PC-3 (cell line): ENCODE measurements at regions not wholly inside any gene's neighbourhood (a gene's known extent, or its start where the extent isn't known, plus 50 kb on each side); places are given as distances from the start of the nearest gene placed in this dataset.

ENCODE experiments used
- ATAC-seq: fragments of 200-7000 bp; cut with Tn5 transposase; 2 replicates; pipeline ENCODE4 v1.9.1; 2020; ENCODE audit warnings: mild to moderate bottlenecking, moderate library complexity
- BruUV-seq: library from RNA; stranded (reverse); fragments of 400-500 nt; replicated peaks from 2 replicates; lab custom pipeline; 2021; lab: Mats Ljungman, UMichigan
- CTCF ChIA-PET: fragments of 300-600 bp; sonication (Branson Sonifier 250); formaldehyde crosslinking; loops from one replicate; lab custom pipeline; 2022; ENCODE audit warnings: antibody characterized with exemption; lab: Charles Lee
- POLR2A ChIA-PET: fragments of 300-600 bp; sonication (Branson Sonifier 250); formaldehyde crosslinking; loops from one replicate; lab custom pipeline; 2022; ENCODE audit warnings: antibody characterized with exemption; ENCODE audit not compliant: unreplicated experiment; lab: Charles Lee
- DNase-seq: peaks from one replicate; pipeline ENCODE4 v3.0.0-alpha.2; 2015
- H2AFZ ChIP-seq: fragments of 300-600 bp; sonication (generic); 2 replicates; pipeline ENCODE4 v1.6.0; 2016; ENCODE audit warnings: antibody characterized with exemption, low read length
- H3F3A ChIP-seq: fragments of 300-600 bp; sonication (generic); one replicate; pipeline ENCODE4 v1.6.0; 2017; ENCODE audit warnings: antibody characterized with exemption, low read length, control low read depth, mild to moderate bottlenecking; ENCODE audit not compliant: unreplicated experiment
- H3K27ac ChIP-seq: fragments of 300-600 bp; sonication (generic); 2 replicates; pipeline ENCODE4 v1.5.1; 2016; ENCODE audit warnings: mild to moderate bottlenecking, low read length
- H3K27me3 ChIP-seq: fragments of 300-600 bp; sonication (generic); 2 replicates; pipeline ENCODE4 v1.6.1; 2016; ENCODE audit warnings: low read length, mixed read lengths
- H3K36me3 ChIP-seq: fragments of 300-600 bp; sonication (generic); 2 replicates; pipeline ENCODE4 v1.6.1; 2016; ENCODE audit warnings: low read depth, mixed run types, low read length, mixed read lengths
- H3K4me1 ChIP-seq: fragments of 300-600 bp; sonication (generic); 2 replicates; pipeline ENCODE4 v1.5.1; 2016; ENCODE audit warnings: low read length; ENCODE audit not compliant: insufficient read depth
- H3K4me2 ChIP-seq: fragments of 300-600 bp; sonication (generic); 2 replicates; pipeline ENCODE4 v1.6.0; 2016; ENCODE audit warnings: low read length
- H3K4me3 ChIP-seq: fragments of 300-600 bp; sonication (generic); 2 replicates; pipeline ENCODE4 v1.5.1; 2016; ENCODE audit warnings: mild to moderate bottlenecking, low read length, mixed read lengths
- H3K79me2 ChIP-seq: fragments of 300-600 bp; sonication (generic); 2 replicates; pipeline ENCODE4 v1.6.1; 2017; ENCODE audit warnings: low read length, mixed read lengths
- H3K9ac ChIP-seq: fragments of 300-600 bp; sonication (generic); 2 replicates; pipeline ENCODE4 v1.6.0; 2016; ENCODE audit warnings: mild to moderate bottlenecking, low read length
- H3K9me2 ChIP-seq: fragments of 300-600 bp; sonication (generic); replicated peaks from 2 replicates; pipeline ENCODE4 v1.6.1; 2016; ENCODE audit warnings: mixed run types, low read length, mixed read lengths
- H3K9me3 ChIP-seq: fragments of 300-600 bp; sonication (generic); 2 replicates; pipeline ENCODE4 v1.6.1; 2016; ENCODE audit warnings: low read length, mixed read lengths
- H4K20me1 ChIP-seq: fragments of 300-600 bp; sonication (generic); 2 replicates; pipeline ENCODE4 v1.6.1; 2016; ENCODE audit warnings: low read length, mixed read lengths
- CTCF ChIP-seq: fragments of 300-600 bp; sonication (generic); conservative IDR thresholded peaks from 2 replicates; pipeline ENCODE4 v1.5.1; 2017; ENCODE audit warnings: antibody characterized with exemption, low read depth, mild to moderate bottlenecking, low read length
- EZH2 ChIP-seq: fragments of 300-600 bp; sonication (generic); IDR thresholded peaks from one replicate; pipeline ENCODE4 v1.6.1; 2017; ENCODE audit warnings: antibody characterized with exemption, mild to moderate bottlenecking, low read length; ENCODE audit not compliant: unreplicated experiment
- EZH2phosphoT487 ChIP-seq: fragments of 300-600 bp; sonication (generic); IDR thresholded peaks from 2 replicates; pipeline ENCODE4 v1.6.1; 2018; ENCODE audit warnings: mild to moderate bottlenecking, antibody characterized with exemption, low read length, borderline replicate concordance
- intact Hi-C: fragments of 100-400 bp; cut with micrococcal nuclease; formaldehyde crosslinking; loops from 2 replicates; pipeline ENCODE4 v1.9.0; 2023

- Histone ChIP-seq H3K27ac (no peak overlapping the region), H4K20me1 (no peaks in the 10 kb centered on the region), H3K27me3 (no peaks in the 10 kb centered on the region), H3K36me3 (no peaks in the 10 kb centered on the region), H3K4me3 (no peak overlapping the region), H3K4me2 (no peak overlapping the region), H3K4me1 (no peaks in the 10 kb centered on the region), H3K9me3 (peaks cover 6% of the 10 kb centered on the region; the same call in 1 of the 2 replicates), H3K9ac (no peak overlapping the region), H3F3A (no peaks in the 10 kb centered on the region), H2AFZ (no peak overlapping the region), H3K9me2 (no peaks in the 10 kb centered on the region), H3K79me2 (no peaks in the 10 kb centered on the region)
- ATAC-seq (no peak; the same call in none of the 2 replicates), DNase-seq (no peak)
- ChIA-PET POLR2A (no interaction called here), CTCF (no interaction called here)
- BruUV-seq = no TSS peak
- intact Hi-C loops = no loop called here
- TF ChIP-seq EZH2phosphoT487 (no peak), CTCF (no peak), EZH2 (no peak)
These were observed 180.2 kb upstream of the KCNH8 start for GRCh38 chr3:18968120-18968519.

- Histone ChIP-seq H3K4me3 (no peak overlapping the region), H3K9me3 (no peaks in the 10 kb centered on the region), H3K27me3 (no peaks in the 10 kb centered on the region), H3K9me2 (no peaks in the 10 kb centered on the region), H3K27ac (no peak overlapping the region), H3K9ac (no peak overlapping the region), H3F3A (no peaks in the 10 kb centered on the region), H3K36me3 (no peaks in the 10 kb centered on the region), H3K4me1 (no peaks in the 10 kb centered on the region), H3K4me2 (no peak overlapping the region), H4K20me1 (no peaks in the 10 kb centered on the region), H3K79me2 (no peaks in the 10 kb centered on the region), H2AFZ (no peak overlapping the region)
- DNase-seq (no peak), ATAC-seq (no peak)
- intact Hi-C loops = no loop called here
- ChIA-PET POLR2A (no interaction called here), CTCF (no interaction called here)
- TF ChIP-seq CTCF = no peak
- TF ChIP-seq EZH2 = no peak
- TF ChIP-seq EZH2phosphoT487 = no peak
- BruUV-seq = no TSS peak
These were observed 182.5 kb upstream of the KCNH8 start for GRCh38 chr3:18965781-18966180.

- intact Hi-C loops = no loop called here
- Histone ChIP-seq H3K9me2 (no peaks in the 10 kb centered on the region), H3K79me2 (no peaks in the 10 kb centered on the region), H4K20me1 (no peaks in the 10 kb centered on the region), H3F3A (no peaks in the 10 kb centered on the region), H3K36me3 (no peaks in the 10 kb centered on the region), H3K27me3 (no peaks in the 10 kb centered on the region), H2AFZ (no peak overlapping the region), H3K27ac (no peak overlapping the region), H3K9ac (no peak overlapping the region), H3K4me3 (no peak overlapping the region), H3K9me3 (no peaks in the 10 kb centered on the region), H3K4me1 (no peaks in the 10 kb centered on the region), H3K4me2 (no peak overlapping the region)
- ChIA-PET CTCF (no interaction called here), POLR2A (no interaction called here)
- DNase-seq (no peak), ATAC-seq (no peak)
- no peak for TF ChIP-seq EZH2
- TF ChIP-seq CTCF = no peak
- TF ChIP-seq EZH2phosphoT487 = no peak
- no TSS peak for BruUV-seq
These were observed 183.7 kb upstream of the KCNH8 start for GRCh38 chr3:18964640-18965039.
